Gastroesophageal sphincter (tissue), 4 donors: ENCODE measurements at regions not wholly inside any gene's neighbourhood (a gene's known extent, or its start where the extent isn't known, plus 50 kb on each side); places are given as distances from the start of the nearest gene placed in this dataset.

Source experiments
- ATAC-seq: fragments of 150-250 bp; one replicate; pipeline ENCODE4 v1.9.1; 2016; ENCODE audit warnings: mild to moderate bottlenecking, moderate library complexity
- H3K27ac ChIP-seq, 4 donors: fragments of 200-600 bp; sonication (generic) in 3 of 4; 1 replicate in 3 of 4; 2 replicates in 1 of 4; pipeline ENCODE4 v1.5.1; 2016 to 2019
- H3K27me3 ChIP-seq: fragments of 200-600 bp; sonication (generic); one replicate; pipeline ENCODE4 v1.5.1; 2019
- H3K36me3 ChIP-seq, 2 donors: fragments of 200-600 bp; sonication (generic); one replicate each; pipeline ENCODE4 v1.5.1; 2019; ENCODE audit warnings: control low read depth in 1 of 2
- H3K4me1 ChIP-seq, 3 donors: fragments of 200-600 bp; sonication (generic); 1 replicate in 2 of 3; 2 replicates in 1 of 3; pipeline ENCODE4 v1.5.1; 2016 to 2019; ENCODE audit warnings: control low read depth in 2 of 3
- H3K4me3 ChIP-seq, 2 donors: fragments of 200-600 bp; sonication (generic); one replicate each; pipeline ENCODE4 v1.5.1; 2019; ENCODE audit warnings: mild to moderate bottlenecking in 1 of 2, moderate library complexity in 1 of 2
- H3K9me3 ChIP-seq, 3 donors: fragments of 200-600 bp; sonication (generic); one replicate each; pipeline ENCODE4 v1.5.1; 2017 to 2019; ENCODE audit warnings: control low read depth in 2 of 3
- CTCF ChIP-seq, 4 experiments: fragments of 200-600 bp in 2 of 4; fragments of 450-650 bp in 2 of 4; sonication (generic) in 1 of 4; IDR thresholded peaks; one replicate each; pipeline ENCODE4 v1.5.1; 2017 to 2019; ENCODE audit warnings: antibody characterized with exemption in 4 of 4, mild to moderate bottlenecking in 2 of 4, moderate library complexity in 2 of 4
- EP300 ChIP-seq: sonication (generic); formaldehyde crosslinking; IDR thresholded peaks from one replicate; pipeline ENCODE4 v1.6.1; 2017; ENCODE audit warnings: antibody characterized with exemption, mild to moderate bottlenecking
- POLR2A ChIP-seq, 2 donors: fragments of 450-650 bp; IDR thresholded peaks; one replicate each; pipeline ENCODE4 v1.6.1; 2017; ENCODE audit warnings: antibody characterized with exemption in 2 of 2, mild to moderate bottlenecking in 2 of 2, moderate library complexity in 1 of 2
- POLR2AphosphoS5 ChIP-seq: sonication (generic); formaldehyde crosslinking; IDR thresholded peaks from one replicate; pipeline ENCODE4 v1.6.1; 2017; ENCODE audit warnings: antibody characterized with exemption
- WGBS, 2 donors: methylation state at CpG; one replicate each; pipeline ENCODE4 v1.1.5; 2018; ENCODE audit warnings: low coverage in 1 of 2; 5-methylcytosine and 5-hydroxymethylcytosine counted together

- Histone ChIP-seq H3K27me3 (no peaks in the 10 kb centered on the region), H3K9me3 (peaks cover 0 to 19% (median 0%) of the 10 kb centered on the region in 3 donors), H3K4me3 (no peak overlapping the region), H3K36me3 (no peaks in the 10 kb centered on the region), H3K27ac (no peak overlapping the region), H3K4me1 (no peaks in the 10 kb centered on the region)
- no peak for ATAC-seq
- WGBS, 2 donors, result 19 to 28% methylated on average over 3 of the region's 3 CpGs
- no peak for TF ChIP-seq POLR2A (IDR thresholded peaks at IDR 0.05)
- no peak for TF ChIP-seq CTCF (IDR thresholded peaks at IDR 0.05)
- no peak for TF ChIP-seq EP300
- TF ChIP-seq POLR2AphosphoS5, result no peak
Observed at GRCh38 chr10:108975459-108976058, 947.8 kb downstream of the XPNPEP1 start.

GRCh38 chr10:108970016-108970415 lies 953.3 kb downstream of the XPNPEP1 start:
- no peaks in the 10 kb centered on the region for H3K27me3 ChIP-seq
- no peak overlapping the region for H3K4me3 ChIP-seq
- no peaks in the 10 kb centered on the region for H3K4me1 ChIP-seq
- H3K36me3 ChIP-seq, result no peaks in the 10 kb centered on the region
- no peak for ATAC-seq
- H3K27ac ChIP-seq, result no peak overlapping the region
- no peak for TF ChIP-seq CTCF (IDR thresholded peaks at IDR 0.05)
- no peak for TF ChIP-seq EP300
- no peak for TF ChIP-seq POLR2A (IDR thresholded peaks at IDR 0.05)
- no peak for TF ChIP-seq POLR2AphosphoS5
- 20 to 39% methylated on average over 1 of the region's 1 CpG for WGBS, 2 donors
- H3K9me3 ChIP-seq, result no peaks in the 10 kb centered on the region

- Histone ChIP-seq H3K27me3 (no peaks in the 10 kb centered on the region), H3K9me3 (no peaks in the 10 kb centered on the region), H3K4me3 (no peak overlapping the region), H3K27ac (no peak overlapping the region), H3K36me3 (no peaks in the 10 kb centered on the region), H3K4me1 (no peaks in the 10 kb centered on the region)
- WGBS, 2 donors, result 75 to 85% methylated on average over 1 of the region's 1 CpG
- TF ChIP-seq POLR2A (IDR thresholded peaks at IDR 0.05) (no peak), CTCF (IDR thresholded peaks at IDR 0.05) (no peak), EP300 (no peak), POLR2AphosphoS5 (no peak)
- ATAC-seq, result no peak
Observed at GRCh38 chr10:108966411-108966810, 956.9 kb downstream of the XPNPEP1 start.

GRCh38 chr10:108966005-108966404 lies 957.3 kb downstream of the XPNPEP1 start:
- H3K36me3 ChIP-seq, result no peaks in the 10 kb centered on the region
- no peak for ATAC-seq
- no peaks in the 10 kb centered on the region for H3K9me3 ChIP-seq
- H3K27me3 ChIP-seq, result no peaks in the 10 kb centered on the region
- TF ChIP-seq EP300, result no peak
- TF ChIP-seq CTCF (IDR thresholded peaks at IDR 0.05), result no peak
- TF ChIP-seq POLR2AphosphoS5, result no peak
- TF ChIP-seq POLR2A (IDR thresholded peaks at IDR 0.05), result no peak
- no peak overlapping the region for H3K27ac ChIP-seq
- H3K4me1 ChIP-seq, result no peaks in the 10 kb centered on the region
- no peak overlapping the region for H3K4me3 ChIP-seq

- no peak for ATAC-seq
- H3K27ac ChIP-seq, result no peak overlapping the region
- no peak for TF ChIP-seq CTCF (IDR thresholded peaks at IDR 0.05)
- no peak for TF ChIP-seq POLR2A (IDR thresholded peaks at IDR 0.05)
- H3K36me3 ChIP-seq, result no peaks in the 10 kb centered on the region
- no peaks in the 10 kb centered on the region for H3K27me3 ChIP-seq
- no peak overlapping the region for H3K4me3 ChIP-seq
- H3K9me3 ChIP-seq, result no peaks in the 10 kb centered on the region
- H3K4me1 ChIP-seq, result no peaks in the 10 kb centered on the region
Observed at GRCh38 chr10:108962172-108962571, 961.1 kb downstream of the XPNPEP1 start.
